Endodermal cell (in vitro differentiated cells): ENCODE measurements at regions not wholly inside any gene's neighbourhood (a gene's known extent, or its start where the extent isn't known, plus 50 kb on each side); places are given as distances from the start of the nearest gene placed in this dataset.

Experiments used
- DNase-seq: peaks from one replicate; pipeline ENCODE4 v3.0.0-alpha.2; 2017
- H3K27ac ChIP-seq: 2 replicates; pipeline ENCODE4 v1.5.1; 2013; ENCODE audit warnings: mild to moderate bottlenecking, low read depth, low read length, moderate library complexity
- H3K27me3 ChIP-seq: 2 replicates; pipeline ENCODE4 v1.6.1; 2013; ENCODE audit warnings: mild to moderate bottlenecking, low read length, moderate library complexity; ENCODE audit not compliant: insufficient read depth, control insufficient read depth, poor library complexity, severe bottlenecking
- H3K36me3 ChIP-seq: 2 replicates; pipeline ENCODE4 v1.7.0; 2013; ENCODE audit warnings: mild to moderate bottlenecking, low read length, moderate library complexity; ENCODE audit not compliant: control insufficient read depth, insufficient read depth
- H3K4me1 ChIP-seq: one replicate; pipeline ENCODE4 v1.7.0; 2013; ENCODE audit warnings: low read length; ENCODE audit not compliant: control insufficient read depth, insufficient read depth
- H3K4me3 ChIP-seq: 2 replicates; pipeline ENCODE4 v1.5.1; 2013; ENCODE audit warnings: mild to moderate bottlenecking, low read length, moderate library complexity
- H3K9ac ChIP-seq: 2 replicates; pipeline ENCODE4 v1.6.1; 2013; ENCODE audit warnings: mild to moderate bottlenecking, low read length, moderate library complexity; ENCODE audit not compliant: poor library complexity, severe bottlenecking; ENCODE audit errors: extremely low read depth
- H3K9me3 ChIP-seq: 2 replicates; pipeline ENCODE4 v1.6.1; 2013; ENCODE audit warnings: mild to moderate bottlenecking, low read length, moderate library complexity; ENCODE audit not compliant: control insufficient read depth
- H3K27ac Mint-ChIP-seq: 2 replicates; pipeline ENCODE4 v1.8.0; 2020; ENCODE audit warnings: mixed read lengths
- H3K27me3 Mint-ChIP-seq: 2 replicates; pipeline ENCODE4 v1.8.0; 2021; ENCODE audit warnings: mild to moderate bottlenecking, mixed read lengths; ENCODE audit not compliant: insufficient read depth
- H3K36me3 Mint-ChIP-seq: 2 replicates; pipeline ENCODE4 v1.8.0; 2020; ENCODE audit warnings: low read depth, mixed read lengths
- H3K4me1 Mint-ChIP-seq: 2 replicates; pipeline ENCODE4 v1.8.0; 2020; ENCODE audit warnings: mixed read lengths
- H3K4me3 Mint-ChIP-seq: 2 replicates; pipeline ENCODE4 v1.8.0; 2020; ENCODE audit warnings: mild to moderate bottlenecking, moderate library complexity, mixed read lengths
- H3K9me3 Mint-ChIP-seq: 2 replicates; pipeline ENCODE4 v1.8.0; 2020; ENCODE audit warnings: mild to moderate bottlenecking, mixed read lengths
- CTCF ChIP-seq: fragments of 200-600 bp; sonication (generic); conservative IDR thresholded peaks from 2 replicates; pipeline ENCODE4 v1.5.0; 2021; ENCODE audit warnings: antibody characterized with exemption, mild to moderate bottlenecking
- WGBS, 2 experiments: methylation state at CpG; one replicate each; pipeline versions ENCODE4 v1.1.5 to v1.1.7; 2013; ENCODE audit warnings: missing lambda C conversion rate in 2 of 2, mixed read lengths in 1 of 2; ENCODE audit not compliant: insufficient coverage in 1 of 2, insufficient read length in 1 of 2; 5-methylcytosine and 5-hydroxymethylcytosine counted together

DNA sequence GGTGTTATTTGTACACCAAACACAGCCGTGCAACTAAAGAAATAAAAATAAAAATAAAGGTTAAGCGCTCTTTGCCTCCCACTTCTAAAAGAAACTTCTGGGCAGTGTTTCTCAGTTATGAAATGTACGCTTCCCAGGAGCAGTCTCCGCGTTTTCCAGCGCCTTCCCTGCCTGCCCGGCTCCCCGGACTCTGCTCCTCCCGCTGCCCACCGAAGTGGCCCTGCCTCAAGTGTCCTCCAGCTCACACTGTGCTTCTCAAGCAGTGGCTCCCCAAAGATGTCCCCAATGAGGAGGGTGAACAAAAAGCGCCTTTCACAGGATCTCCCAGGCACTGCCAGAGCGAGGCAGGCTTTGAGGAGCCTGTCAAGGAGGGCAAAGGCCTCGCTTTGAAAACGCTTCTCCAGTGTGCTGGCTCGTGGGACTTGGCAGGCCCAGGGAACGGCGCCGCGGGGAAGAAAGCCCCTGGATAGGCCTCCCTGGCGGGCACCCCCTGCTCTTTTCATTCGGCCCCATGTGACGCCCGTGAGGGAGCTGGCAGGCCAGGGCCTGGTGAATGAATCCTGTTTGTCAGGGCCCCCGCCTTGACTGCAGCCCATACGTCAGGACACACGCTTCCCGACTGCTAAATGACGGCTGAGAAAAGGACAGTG lies 187.1 kb downstream of the FOXO1 start:
- H3K27ac Mint-ChIP-seq, result no peak overlapping the region

GRCh38 chr13:40480012-40480914 lies 186.2 kb downstream of the FOXO1 start:
- H3K4me1 Mint-ChIP-seq, result peaks cover 84% of the 10 kb centered on the region
- no peak for TF ChIP-seq CTCF
- Histone ChIP-seq H3K4me3 (no peak overlapping the region), H3K9ac (no peak overlapping the region), H3K4me1 (peaks cover 26% of the 10 kb centered on the region), H3K27ac (no peak overlapping the region), H3K9me3 (no peaks in the 10 kb centered on the region), H3K27me3 (no peaks in the 10 kb centered on the region), H3K36me3 (no peaks in the 10 kb centered on the region)
- DNase-seq, result no peak
- no peak overlapping the region for H3K4me3 Mint-ChIP-seq
- peak overlapping the region; percentile 92 for H3K27ac Mint-ChIP-seq
- no peaks in the 10 kb centered on the region for H3K36me3 Mint-ChIP-seq
- no peaks in the 10 kb centered on the region for H3K27me3 Mint-ChIP-seq
- WGBS, 2 experiments, result 84 to 89% methylated on average over 16 to 19 of the region's 19 CpGs
- H3K9me3 Mint-ChIP-seq, result no peaks in the 10 kb centered on the region

More for the DNA sequence above, 187.1 kb downstream of the FOXO1 start:
- no peaks in the 10 kb centered on the region for H3K27me3 ChIP-seq
- no peaks in the 10 kb centered on the region for H3K27me3 Mint-ChIP-seq
- 92 to 93% methylated on average over 20 to 28 of the region's 28 CpGs for WGBS, 2 experiments
- H3K9me3 ChIP-seq, result no peaks in the 10 kb centered on the region
- no peaks in the 10 kb centered on the region for H3K36me3 Mint-ChIP-seq
- no peak for TF ChIP-seq CTCF
- peaks cover 77% of the 10 kb centered on the region for H3K4me1 Mint-ChIP-seq
- peak overlapping the region; percentile 13 for H3K27ac ChIP-seq
- no peak overlapping the region for H3K9ac ChIP-seq
- H3K36me3 ChIP-seq, result no peaks in the 10 kb centered on the region
- H3K9me3 Mint-ChIP-seq, result no peaks in the 10 kb centered on the region
- no peak overlapping the region for H3K4me3 Mint-ChIP-seq
- H3K4me1 ChIP-seq, result peaks cover 28% of the 10 kb centered on the region
- no peak for DNase-seq
- H3K4me3 ChIP-seq, result no peak overlapping the region

DNA sequence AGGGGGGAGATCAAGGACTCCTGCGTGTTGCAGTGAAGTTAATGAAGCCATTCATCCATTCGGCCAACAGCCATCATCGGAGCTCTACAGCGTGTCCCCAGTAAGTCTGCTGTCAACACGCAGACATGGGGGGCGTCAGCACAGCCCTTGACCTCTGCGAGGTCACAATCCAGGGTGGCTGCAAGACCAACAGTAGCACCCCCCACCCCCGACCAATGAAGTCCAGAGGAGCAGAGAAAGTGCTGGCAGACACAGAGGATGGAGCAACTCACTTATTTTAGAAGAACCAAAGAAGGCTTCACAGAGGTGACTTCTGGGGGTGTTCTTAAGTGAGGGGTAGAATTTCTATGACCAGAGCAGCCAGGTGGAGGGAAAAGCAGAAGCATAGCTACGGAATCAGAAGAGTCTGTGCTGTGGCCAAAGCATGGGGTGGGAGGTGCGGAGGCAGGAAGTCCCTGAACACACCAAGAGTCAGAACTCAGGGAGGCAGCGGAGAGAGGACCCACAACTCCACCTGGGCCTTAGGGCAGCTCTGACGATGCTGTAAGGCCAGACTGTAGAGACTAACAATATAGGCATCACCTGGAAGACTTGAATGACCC lies 185.4 kb downstream of the FOXO1 start:
- Histone ChIP-seq H3K9me3 (no peaks in the 10 kb centered on the region), H3K27me3 (no peaks in the 10 kb centered on the region), H3K36me3 (no peaks in the 10 kb centered on the region), H3K4me3 (no peak overlapping the region), H3K4me1 (peaks cover 26% of the 10 kb centered on the region), H3K27ac (no peak overlapping the region), H3K9ac (no peak overlapping the region)
- H3K27me3 Mint-ChIP-seq, result no peaks in the 10 kb centered on the region
- 92 to 98% methylated on average over 5 to 12 of the region's 12 CpGs for WGBS, 2 experiments
- H3K36me3 Mint-ChIP-seq, result no peaks in the 10 kb centered on the region
- peaks cover 83% of the 10 kb centered on the region for H3K4me1 Mint-ChIP-seq
- peak overlapping the region; percentile 92 for H3K27ac Mint-ChIP-seq
- DNase-seq, result no peak
- TF ChIP-seq CTCF, result no peak
- H3K4me3 Mint-ChIP-seq, result no peak overlapping the region
- no peaks in the 10 kb centered on the region for H3K9me3 Mint-ChIP-seq
